T-cell (primary cell): ENCODE measurements at regions not wholly inside any gene's neighbourhood (a gene's known extent, or its start where the extent isn't known, plus 50 kb on each side); places are given as distances from the start of the nearest gene placed in this dataset.
A peak's percentile ranks its signal among the peaks of the same experiment; 100 is the strongest.

Experiments
- ATAC-seq, 4 experiments: fragments of 200-7000 bp in 3 of 4; fragments of 150-1000 bp in 1 of 4; cut with Tn5 transposase; replicated peaks in 1 of 4; 1 replicate in 3 of 4; 2 replicates in 1 of 4; pipeline ENCODE4 v1.10.0; 2021; ENCODE audit warnings: moderate library complexity in 3 of 4, mild to moderate bottlenecking in 2 of 4, moderate number of reproducible peaks in 1 of 4
- CTCF ChIA-PET, 2 donors: fragments of 300-600 bp; sonication (Branson Sonifier 250); formaldehyde crosslinking; loops; one replicate each; lab custom pipeline; 2022; ENCODE audit warnings: antibody characterized with exemption in 2 of 2; lab: Charles Lee
- POLR2A ChIA-PET, 2 donors: fragments of 300-600 bp; sonication (Branson Sonifier 250); formaldehyde crosslinking; loops; one replicate each; lab custom pipeline; 2022; ENCODE audit warnings: antibody characterized with exemption in 2 of 2; lab: Charles Lee
- DNase-seq, 35 experiments: peaks; one replicate each; pipeline versions ENCODE4 v3.0.0 to v3.0.0-alpha.2; 2013 to 2023
- H3K27ac ChIP-seq: one replicate; pipeline ENCODE4 v1.5.1; 2013; ENCODE audit warnings: low read length
- H3K27me3 ChIP-seq, 2 experiments: replicated peaks in 1 of 2; 1 replicate in 1 of 2; 2 replicates in 1 of 2; pipeline versions ENCODE4 v1.6.1 to v1.7.0; 2013; ENCODE audit warnings: low read length in 1 of 2, mixed read lengths in 1 of 2; ENCODE audit not compliant: control insufficient read depth in 2 of 2, insufficient read depth in 2 of 2; ENCODE audit errors: extremely low read depth in 1 of 2
- H3K36me3 ChIP-seq, 2 donors: 1 replicate in 1 of 2; 2 replicates in 1 of 2; pipeline versions ENCODE4 v1.6.1 to v1.7.0; 2013; ENCODE audit warnings: low read length in 1 of 2; ENCODE audit not compliant: control insufficient read depth in 2 of 2, insufficient read depth in 1 of 2; ENCODE audit errors: extremely low read depth in 1 of 2
- H3K4me1 ChIP-seq, 2 experiments: 1 replicate in 1 of 2; 2 replicates in 1 of 2; pipeline versions ENCODE4 v1.6.1 to v1.7.0; 2013; ENCODE audit warnings: low read length in 2 of 2, mixed read lengths in 1 of 2; ENCODE audit not compliant: insufficient read depth in 2 of 2, control insufficient read depth in 1 of 2; ENCODE audit errors: extremely low read depth in 1 of 2
- H3K4me3 ChIP-seq, 2 donors: 1 replicate in 1 of 2; 2 replicates in 1 of 2; pipeline versions ENCODE4 v1.5.1 to v1.7.0; 2013; ENCODE audit warnings: mild to moderate bottlenecking in 2 of 2, low read length in 1 of 2, moderate library complexity in 1 of 2; ENCODE audit not compliant: control insufficient read depth in 1 of 2; ENCODE audit errors: extremely low read depth in 1 of 2
- H3K9me3 ChIP-seq: 2 replicates; pipeline ENCODE4 v1.7.0; 2013
- H3K27ac Mint-ChIP-seq, 2 donors: one replicate each; pipeline ENCODE4 v1.8.0; 2020 to 2021; ENCODE audit warnings: mild to moderate bottlenecking in 2 of 2, mixed read lengths in 2 of 2
- H3K27me3 Mint-ChIP-seq, 2 donors: one replicate each; pipeline ENCODE4 v1.8.0; 2021 to 2022; ENCODE audit warnings: mixed read lengths in 2 of 2
- H3K36me3 Mint-ChIP-seq: one replicate; pipeline ENCODE4 v1.8.0; 2021; ENCODE audit warnings: mixed read lengths
- H3K4me1 Mint-ChIP-seq, 3 donors: one replicate each; pipeline ENCODE4 v1.8.0; 2020 to 2022; ENCODE audit warnings: mixed read lengths in 3 of 3, mild to moderate bottlenecking in 1 of 3
- H3K4me3 Mint-ChIP-seq, 3 donors: one replicate each; pipeline ENCODE4 v1.8.0; 2020 to 2022; ENCODE audit warnings: mild to moderate bottlenecking in 3 of 3, mixed read lengths in 3 of 3, moderate library complexity in 3 of 3
- H3K9me3 Mint-ChIP-seq, 3 donors: one replicate each; pipeline ENCODE4 v1.8.0; 2020 to 2022; ENCODE audit warnings: mixed read lengths in 3 of 3
- WGBS: methylation state at CpG from one replicate; pipeline ENCODE4 v1.1.5; 2013; ENCODE audit warnings: missing lambda C conversion rate; ENCODE audit not compliant: insufficient coverage; 5-methylcytosine and 5-hydroxymethylcytosine counted together

DNA sequence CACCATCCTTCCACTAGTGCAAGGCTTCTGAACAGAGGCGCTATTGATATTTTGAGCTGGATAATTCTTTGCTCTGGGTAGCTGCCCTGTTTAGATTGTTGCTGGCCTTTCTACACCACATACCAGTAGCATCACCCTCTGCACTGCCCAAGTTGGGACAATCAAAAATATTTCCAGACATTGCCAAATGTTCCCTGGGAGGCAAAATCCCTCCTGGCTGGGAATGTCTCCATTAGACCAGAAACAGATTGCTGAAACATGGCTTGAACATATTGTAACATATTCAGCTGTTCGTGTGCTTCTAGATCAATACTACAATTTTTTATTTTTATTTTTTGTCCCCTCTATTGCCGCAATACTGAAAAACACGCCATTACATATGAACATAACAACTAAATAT lies 174.6 kb downstream of the ABCA8 start:
- Mint-ChIP-seq H3K9me3 (no peaks in the 10 kb centered on the region), H3K36me3 (no peaks in the 10 kb centered on the region), H3K4me3 (no peak overlapping the region), H3K27ac (no peak overlapping the region), H3K4me1 (no peaks in the 10 kb centered on the region), H3K27me3 (peaks cover 11 to 14% of the 10 kb centered on the region in 2 donors)
- no peaks in the 10 kb centered on the region for H3K27me3 ChIP-seq
- WGBS = no CpG with 5 or more reads among the region's 4 CpGs
- POLR2A ChIA-PET = no interaction called here
- H3K27ac ChIP-seq = no peak overlapping the region
- no peaks in the 10 kb centered on the region for H3K36me3 ChIP-seq
- H3K4me1 ChIP-seq = no peaks in the 10 kb centered on the region
- no peaks in the 10 kb centered on the region for H3K9me3 ChIP-seq
- no peak for ATAC-seq
- CTCF ChIA-PET = interaction anchor here in 1 of 2 donors (0.6 to 4.3 kb wide), 2 partner anchors 8 to 466 kb away, joined by 3 to 15 read pairs; no protein-coding TSS in a partner anchor
- no peak for DNase-seq
- H3K4me3 ChIP-seq = no peak overlapping the region

DNA sequence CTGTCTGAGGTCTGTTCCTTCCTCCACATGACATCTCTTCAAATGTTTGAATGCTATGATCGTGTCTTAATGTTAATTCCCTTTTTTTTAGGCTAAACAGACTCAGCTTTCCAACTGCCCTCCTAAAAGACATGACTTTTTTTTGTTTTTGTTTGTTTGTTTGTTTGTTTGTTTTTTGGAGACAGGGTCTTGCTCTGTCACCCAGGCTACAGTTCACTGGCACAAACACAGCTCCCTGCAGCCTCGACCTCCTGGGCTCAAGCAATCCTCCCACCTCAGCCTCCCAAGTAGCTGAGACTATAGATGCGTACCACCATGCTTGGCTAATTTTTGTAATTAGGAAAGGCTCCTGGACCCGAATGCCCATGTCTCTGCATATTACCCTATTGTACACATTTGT lies 176.5 kb downstream of the ABCA8 start:
- Mint-ChIP-seq H3K27ac (no peak overlapping the region), H3K4me3 (no peak overlapping the region), H3K9me3 (no peaks in the 10 kb centered on the region), H3K27me3 (peaks cover 11% of the 10 kb centered on the region in 2 donors), H3K36me3 (no peaks in the 10 kb centered on the region), H3K4me1 (no peaks in the 10 kb centered on the region)
- Histone ChIP-seq H3K4me1 (no peaks in the 10 kb centered on the region), H3K4me3 (no peak overlapping the region), H3K27ac (no peak overlapping the region), H3K27me3 (no peaks in the 10 kb centered on the region), H3K36me3 (no peaks in the 10 kb centered on the region), H3K9me3 (no peaks in the 10 kb centered on the region)
- DNase-seq (no peak), ATAC-seq (no peak)
- POLR2A ChIA-PET = interaction anchor here in 1 of 2 donors (0.5 kb wide), 1 partner anchor 1866 kb away, joined by 3 read pairs; no protein-coding TSS in a partner anchor
- no CpG with 5 or more reads among the region's 4 CpGs for whole genome bisulfite sequencing
- CTCF ChIA-PET = interaction anchor here in 1 of 2 donors (1.2 to 4.3 kb wide), 2 partner anchors 14 to 468 kb away, joined by 3 to 15 read pairs; no protein-coding TSS in a partner anchor

DNA sequence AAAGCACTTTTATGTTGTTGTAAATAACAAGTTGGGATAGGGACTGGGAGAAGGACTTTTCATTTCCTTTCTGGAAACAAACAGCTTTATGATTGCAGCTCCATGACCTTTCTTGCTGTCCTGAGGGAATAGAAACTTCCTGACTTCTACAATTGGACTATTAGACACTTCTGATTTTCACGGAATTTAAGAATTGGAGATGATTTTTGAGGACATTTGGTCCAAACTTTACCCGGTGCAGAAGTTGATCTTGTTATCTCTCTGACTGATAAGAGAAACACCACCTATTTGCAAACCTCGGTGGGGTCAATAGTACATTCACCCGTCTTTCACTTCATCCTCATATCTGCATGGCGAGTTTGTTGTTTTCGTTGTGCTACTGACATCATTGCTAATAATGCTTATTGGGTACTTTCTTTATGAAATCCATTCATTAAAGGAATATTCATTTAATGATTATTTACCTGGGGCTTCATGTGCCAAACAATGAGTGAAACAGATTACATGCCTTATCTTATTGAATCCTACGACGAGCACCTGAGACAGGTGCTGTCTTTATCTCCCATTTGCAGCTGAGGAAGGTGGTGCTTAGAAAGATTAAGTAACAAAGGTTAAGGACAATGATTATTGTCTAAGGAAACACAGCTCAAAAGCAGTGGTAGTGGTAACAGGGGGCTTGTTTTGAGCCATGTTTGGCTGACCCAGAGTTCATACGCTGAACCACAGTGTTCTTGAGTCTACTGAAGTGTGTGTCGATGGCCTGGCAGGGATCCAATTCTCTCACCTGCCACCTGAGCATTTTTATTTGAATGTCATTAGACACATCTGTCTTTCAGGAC lies 176.9 kb upstream of the FAM20A start:
- Mint-ChIP-seq H3K4me1 (no peaks in the 10 kb centered on the region), H3K36me3 (no peaks in the 10 kb centered on the region), H3K4me3 (no peak overlapping the region), H3K27me3 (peaks cover 11% of the 10 kb centered on the region in 2 donors), H3K9me3 (no peaks in the 10 kb centered on the region), H3K27ac (no peak overlapping the region)
- ATAC-seq (no peak), DNase-seq (no peak)
- CTCF ChIA-PET = interaction anchor here (1.1 to 4.3 kb wide), 5 partner anchors 13 to 469 kb away, joined by 3 to 15 read pairs (median 4); no protein-coding TSS in a partner anchor
- H3K27ac ChIP-seq = no peak overlapping the region
- no peaks in the 10 kb centered on the region for H3K9me3 ChIP-seq
- no peaks in the 10 kb centered on the region for H3K4me1 ChIP-seq
- no peak overlapping the region for H3K4me3 ChIP-seq
- POLR2A ChIA-PET = no interaction called here
- WGBS = no CpG with 5 or more reads among the region's 10 CpGs
- no peaks in the 10 kb centered on the region for H3K36me3 ChIP-seq
- H3K27me3 ChIP-seq = no peaks in the 10 kb centered on the region

DNA sequence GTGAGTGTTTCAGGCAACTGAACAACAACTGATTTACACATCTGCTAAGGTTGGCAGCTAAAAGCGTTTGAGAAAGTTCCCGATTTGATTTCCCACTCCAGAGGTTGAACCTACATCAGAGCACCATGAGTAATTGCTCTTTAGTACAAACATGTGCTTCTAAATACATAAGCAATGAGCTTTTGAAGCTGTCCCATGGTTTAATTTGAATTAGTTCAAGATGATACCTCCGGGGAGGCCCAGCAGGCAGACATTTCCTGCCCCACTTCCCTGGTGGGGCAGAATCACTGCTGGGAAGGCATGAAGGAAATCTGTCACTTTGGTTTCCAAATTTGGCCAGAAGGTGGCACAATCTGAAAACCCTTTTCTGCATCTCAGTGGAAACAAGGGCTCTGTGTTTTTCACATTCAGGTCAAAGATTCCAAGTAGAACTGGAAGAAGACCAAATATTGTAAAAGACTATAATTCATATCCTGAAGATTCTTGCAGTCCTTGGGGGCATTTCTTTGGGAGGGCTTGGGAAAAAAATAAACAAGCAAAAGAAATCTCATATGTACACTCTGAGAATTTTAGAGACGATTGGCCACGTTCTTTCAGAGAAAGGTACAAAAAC lies 176.2 kb upstream of the FAM20A start:
- H3K27me3 Mint-ChIP-seq = peaks cover 11% of the 10 kb centered on the region in 2 donors
- H3K36me3 Mint-ChIP-seq = no peaks in the 10 kb centered on the region
- H3K9me3 Mint-ChIP-seq = no peaks in the 10 kb centered on the region
- DNase-seq = peak in 14 of 35 experiments; percentile 2 to 54 (median 10)
- no peak overlapping the region for H3K4me3 Mint-ChIP-seq
- no peaks in the 10 kb centered on the region for H3K4me1 Mint-ChIP-seq
- H3K27ac Mint-ChIP-seq = no peak overlapping the region
- WGBS = 40% methylated on average over 2 of the region's 5 CpGs
- Histone ChIP-seq H3K4me1 (no peaks in the 10 kb centered on the region), H3K27me3 (no peaks in the 10 kb centered on the region), H3K36me3 (no peaks in the 10 kb centered on the region), H3K4me3 (no peak overlapping the region), H3K9me3 (no peaks in the 10 kb centered on the region), H3K27ac (no peak overlapping the region)
- ChIA-PET CTCF (interaction anchor here (0.6 to 4.3 kb wide), 6 partner anchors 458 to 472 kb away, joined by 3 to 15 read pairs (median 4); no protein-coding TSS in a partner anchor), POLR2A (no interaction called here)
- no peak for ATAC-seq

DNA sequence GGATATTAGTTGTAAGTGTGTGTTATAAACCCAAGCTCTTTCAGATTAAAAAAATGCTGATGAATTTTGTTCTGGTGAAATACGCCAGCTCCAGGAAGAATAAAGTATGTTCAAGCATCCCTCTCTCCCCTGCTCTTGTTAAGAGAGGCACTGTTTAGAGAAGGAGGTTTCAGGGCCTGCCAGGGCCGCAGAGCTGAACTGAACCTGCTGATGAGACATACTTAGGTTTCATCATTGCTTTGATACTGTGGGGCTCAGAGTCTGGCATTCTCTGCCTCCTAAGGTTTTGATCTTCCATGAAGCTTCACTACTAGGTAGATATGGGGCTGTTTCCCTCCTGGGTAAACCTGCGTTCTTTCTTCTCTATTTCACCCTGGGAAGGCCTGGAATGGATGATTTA lies 175.3 kb upstream of the FAM20A start:
- Histone ChIP-seq H3K36me3 (no peaks in the 10 kb centered on the region), H3K4me1 (no peaks in the 10 kb centered on the region), H3K4me3 (no peak overlapping the region), H3K27ac (no peak overlapping the region), H3K9me3 (no peaks in the 10 kb centered on the region), H3K27me3 (no peaks in the 10 kb centered on the region)
- H3K4me1 Mint-ChIP-seq = peaks cover 0 to 4% (median 4%) of the 10 kb centered on the region in 3 donors
- H3K27ac Mint-ChIP-seq = no peak overlapping the region
- no peaks in the 10 kb centered on the region for H3K9me3 Mint-ChIP-seq
- ATAC-seq (no peak), DNase-seq (no peak)
- POLR2A ChIA-PET = no interaction called here
- H3K27me3 Mint-ChIP-seq = peaks cover 11 to 12% of the 10 kb centered on the region in 2 donors
- CTCF ChIA-PET = interaction anchor here (1.1 to 4.3 kb wide), 5 partner anchors 458 to 473 kb away, joined by 3 to 15 read pairs (median 4); no protein-coding TSS in a partner anchor
- H3K4me3 Mint-ChIP-seq = no peak overlapping the region
- 88% methylated on average over 1 of the region's 3 CpGs for WGBS
- no peaks in the 10 kb centered on the region for H3K36me3 Mint-ChIP-seq

DNA sequence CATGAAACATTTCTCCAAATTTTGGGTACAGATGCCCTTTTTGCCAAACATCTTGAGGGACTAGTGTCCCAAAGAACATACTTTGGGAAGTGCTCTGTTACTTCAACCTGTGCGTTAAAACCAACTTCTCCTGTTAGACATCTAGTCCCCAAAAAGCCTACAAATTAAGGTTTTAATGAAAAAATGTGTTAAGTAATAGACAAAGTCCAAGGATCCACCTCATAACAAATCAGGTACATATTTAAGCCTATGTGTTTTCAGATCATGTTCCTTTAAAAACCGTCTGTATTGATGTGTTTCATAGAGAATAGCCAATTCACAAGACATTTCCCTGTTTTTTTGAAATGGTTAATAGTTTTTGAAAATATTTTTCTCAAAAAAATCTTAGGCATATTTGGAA lies 174.8 kb upstream of the FAM20A start:
- H3K4me1 ChIP-seq = no peaks in the 10 kb centered on the region
- ChIA-PET CTCF (interaction anchor here (0.6 to 2.1 kb wide), 5 partner anchors 459 to 473 kb away, joined by 3 to 5 read pairs (median 4); no protein-coding TSS in a partner anchor), POLR2A (no interaction called here)

More for the DNA sequence above, 174.8 kb upstream of the FAM20A start:
- no peak overlapping the region for H3K4me3 ChIP-seq
- Mint-ChIP-seq H3K9me3 (no peaks in the 10 kb centered on the region), H3K4me1 (peaks cover 0 to 4% (median 4%) of the 10 kb centered on the region in 3 donors), H3K27me3 (peaks cover 9 to 10% of the 10 kb centered on the region in 2 donors), H3K4me3 (no peak overlapping the region), H3K36me3 (no peaks in the 10 kb centered on the region), H3K27ac (no peak overlapping the region)
- H3K27me3 ChIP-seq = no peaks in the 10 kb centered on the region
- H3K9me3 ChIP-seq = no peaks in the 10 kb centered on the region
- WGBS = no CpG with 5 or more reads among the region's 2 CpGs
- no peak overlapping the region for H3K27ac ChIP-seq
- DNase-seq = no peak
- H3K36me3 ChIP-seq = no peaks in the 10 kb centered on the region
- no peak for ATAC-seq
